C4-2B (cell line): ENCODE measurements at regions not wholly inside any gene's neighbourhood (a gene's known extent, or its start where the extent isn't known, plus 50 kb on each side); places are given as distances from the start of the nearest gene placed in this dataset.
"Not testable (repeated sequence)": the region's sequence is repeated elsewhere in the genome, so short reads cannot be mapped to it uniquely, and the experiment has no call there.

Experiments used
- CTCF ChIP-seq: fragments of 450-650 bp; conservative IDR thresholded peaks from 2 replicates; pipeline ENCODE4 v1.5.1; 2017; ENCODE audit warnings: mild to moderate bottlenecking
- ZFX ChIP-seq: fragments of 450-650 bp; IDR thresholded peaks from 2 replicates; pipeline ENCODE4 v1.6.1; 2017

GRCh38 chr5:62222305-62222704 lies 83.7 kb upstream of the KIF2A start:
- TF ChIP-seq CTCF, ZFX: not testable (repeated sequence)
